Gastrocnemius medialis (tissue), 4 donors: ENCODE measurements at regions not wholly inside any gene's neighbourhood (a gene's known extent, or its start where the extent isn't known, plus 50 kb on each side); places are given as distances from the start of the nearest gene placed in this dataset.

Experiments
- ATAC-seq, 2 donors: fragments of 150-250 bp; one replicate each; pipeline ENCODE4 v1.9.1; 2016
- DNase-seq, 2 donors: peaks; one replicate each; pipeline ENCODE4 v3.0.0-alpha.2; 2019
- H3K27ac ChIP-seq, 4 donors: fragments of 200-600 bp; sonication (generic); 1 replicate in 1 of 4; 2 replicates in 3 of 4; pipeline ENCODE4 v1.5.1; 2016 to 2018; ENCODE audit warnings: mild to moderate bottlenecking in 2 of 4, moderate library complexity in 1 of 4
- H3K27me3 ChIP-seq, 3 donors: fragments of 200-600 bp; sonication (generic) in 2 of 3; 1 replicate in 1 of 3; 2 replicates in 2 of 3; pipeline versions ENCODE4 v1.5.1 to v1.6.0; 2016 to 2019; ENCODE audit warnings: mild to moderate bottlenecking in 1 of 3, moderate library complexity in 1 of 3
- H3K36me3 ChIP-seq, 2 donors: fragments of 200-600 bp; sonication (generic) in 1 of 2; one replicate each; pipeline ENCODE4 v1.5.1; 2017 to 2018
- H3K4me1 ChIP-seq, 2 donors: fragments of 200-600 bp; sonication (generic) in 1 of 2; one replicate each; pipeline ENCODE4 v1.5.1; 2016 to 2017; ENCODE audit warnings: mild to moderate bottlenecking in 2 of 2
- H3K4me3 ChIP-seq, 4 donors: fragments of 200-600 bp; sonication (generic) in 3 of 4; 1 replicate in 1 of 4; 2 replicates in 3 of 4; pipeline ENCODE4 v1.5.1; 2016 to 2019; ENCODE audit warnings: mild to moderate bottlenecking in 2 of 4
- H3K9me3 ChIP-seq, 3 donors: fragments of 200-600 bp; sonication (generic) in 2 of 3; 1 replicate in 1 of 3; 2 replicates in 2 of 3; pipeline ENCODE4 v1.5.1; 2016 to 2019
- POLR2A ChIP-seq, 2 donors: fragments of 450-650 bp; IDR thresholded peaks; one replicate each; pipeline ENCODE4 v1.6.1; 2017; ENCODE audit warnings: antibody characterized with exemption in 2 of 2, mild to moderate bottlenecking in 2 of 2, moderate library complexity in 2 of 2
- in situ Hi-C, 4 donors: fragments of 200-750 bp; cut with MboI; loops; one replicate each; pipeline versions ENCODE4 v1.15.0 to v1.8.0; 2017; ENCODE audit warnings: low sequenced_read_pairs in 4 of 4
- intact Hi-C: fragments of 100-400 bp; cut with DNase I; formaldehyde crosslinking; loops from one replicate; pipeline ENCODE4 v1.15.1; 2023; ENCODE audit warnings: low total_unique reads
- TF ChIP-seq, protein P1 (sequence below), 5 experiments: fragments of 450-650 bp in 3 of 5; fragments of 200-600 bp in 2 of 5; sonication (generic) in 2 of 5; IDR thresholded peaks in 4 of 5; conservative IDR thresholded peaks in 1 of 5; 1 replicate in 4 of 5; 2 replicates in 1 of 5; pipeline ENCODE4 v1.5.1; 2016 to 2019; ENCODE audit warnings: antibody characterized with exemption in 5 of 5, mild to moderate bottlenecking in 3 of 5, moderate library complexity in 3 of 5

DNA sequence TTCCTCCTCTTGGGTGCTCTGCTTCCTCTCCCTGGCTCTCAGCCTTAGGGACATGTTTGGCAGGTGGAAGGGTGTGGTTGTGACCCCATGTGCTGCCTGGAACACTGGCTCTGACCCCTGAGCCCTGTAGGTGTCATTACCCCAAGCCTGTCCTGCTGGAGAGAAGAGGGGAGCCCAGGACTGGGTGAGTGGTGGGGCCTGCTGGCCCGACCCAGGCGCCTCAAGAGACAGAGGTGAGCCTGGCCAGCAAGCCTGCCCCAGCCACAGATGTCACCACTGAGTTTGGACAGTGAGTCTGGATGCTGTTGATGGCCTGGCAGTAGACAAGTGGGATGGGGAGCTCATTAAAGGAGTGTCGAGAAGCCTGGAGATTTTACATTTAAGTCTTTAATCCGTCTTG, 1112.2 kb downstream of the BRD1 start:
- DNase-seq: no peak

DNA sequence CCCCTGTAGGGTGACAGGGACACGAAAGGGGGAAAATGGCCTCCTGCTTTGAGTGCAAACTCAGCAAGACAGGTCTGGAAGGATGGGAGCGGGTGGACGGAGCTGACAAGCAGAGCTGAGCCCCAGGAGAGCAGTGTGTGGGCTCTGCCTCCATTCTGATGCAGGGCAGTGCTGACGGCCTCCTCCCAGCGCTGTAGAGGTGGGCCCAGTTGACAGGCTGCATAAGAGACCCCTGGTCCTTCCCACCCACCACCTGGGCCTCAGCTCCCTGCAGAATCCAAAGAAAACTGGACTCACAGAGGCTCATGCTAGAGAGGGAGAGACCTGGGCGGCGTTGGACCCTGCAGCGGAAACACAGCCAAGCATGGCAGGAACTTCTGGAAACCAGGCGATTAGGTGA, 1113.4 kb downstream of the BRD1 start:
- no peaks in the 10 kb centered on the region for H3K36me3 ChIP-seq
- TF ChIP-seq, protein P1, sequence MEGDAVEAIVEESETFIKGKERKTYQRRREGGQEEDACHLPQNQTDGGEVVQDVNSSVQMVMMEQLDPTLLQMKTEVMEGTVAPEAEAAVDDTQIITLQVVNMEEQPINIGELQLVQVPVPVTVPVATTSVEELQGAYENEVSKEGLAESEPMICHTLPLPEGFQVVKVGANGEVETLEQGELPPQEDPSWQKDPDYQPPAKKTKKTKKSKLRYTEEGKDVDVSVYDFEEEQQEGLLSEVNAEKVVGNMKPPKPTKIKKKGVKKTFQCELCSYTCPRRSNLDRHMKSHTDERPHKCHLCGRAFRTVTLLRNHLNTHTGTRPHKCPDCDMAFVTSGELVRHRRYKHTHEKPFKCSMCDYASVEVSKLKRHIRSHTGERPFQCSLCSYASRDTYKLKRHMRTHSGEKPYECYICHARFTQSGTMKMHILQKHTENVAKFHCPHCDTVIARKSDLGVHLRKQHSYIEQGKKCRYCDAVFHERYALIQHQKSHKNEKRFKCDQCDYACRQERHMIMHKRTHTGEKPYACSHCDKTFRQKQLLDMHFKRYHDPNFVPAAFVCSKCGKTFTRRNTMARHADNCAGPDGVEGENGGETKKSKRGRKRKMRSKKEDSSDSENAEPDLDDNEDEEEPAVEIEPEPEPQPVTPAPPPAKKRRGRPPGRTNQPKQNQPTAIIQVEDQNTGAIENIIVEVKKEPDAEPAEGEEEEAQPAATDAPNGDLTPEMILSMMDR (IDR thresholded peaks at IDR 0.05 in 4 of 5, conservative IDR thresholded peaks at IDR 0.05 in 1 of 5): no peak
- no peak for TF ChIP-seq POLR2A (IDR thresholded peaks at IDR 0.05)
- H3K27ac ChIP-seq: no peak overlapping the region
- H3K9me3 ChIP-seq: no peaks in the 10 kb centered on the region
- in situ Hi-C loops: no loop called here
- H3K27me3 ChIP-seq: no peaks in the 10 kb centered on the region
- H3K4me3 ChIP-seq: no peak overlapping the region
- DNase-seq: no peak
- no peaks in the 10 kb centered on the region for H3K4me1 ChIP-seq
- intact Hi-C loops: no loop called here
- ATAC-seq: no peak

More for the DNA sequence above, 1112.2 kb downstream of the BRD1 start:
- Histone ChIP-seq H3K27ac (no peak overlapping the region), H3K4me3 (no peak overlapping the region), H3K36me3 (no peaks in the 10 kb centered on the region), H3K4me1 (no peaks in the 10 kb centered on the region), H3K9me3 (no peaks in the 10 kb centered on the region), H3K27me3 (no peaks in the 10 kb centered on the region)
- TF ChIP-seq, protein P1 (IDR thresholded peaks at IDR 0.05 in 4 of 5, conservative IDR thresholded peaks at IDR 0.05 in 1 of 5): no peak
- ATAC-seq: no peak
- intact Hi-C loops (no loop called here), in situ Hi-C loops (no loop called here)

- intact Hi-C loops (no loop called here), in situ Hi-C loops (no loop called here)
- no peak overlapping the region for H3K27ac ChIP-seq
- no peak overlapping the region for H3K4me3 ChIP-seq
- no peaks in the 10 kb centered on the region for H3K4me1 ChIP-seq
- H3K27me3 ChIP-seq: no peaks in the 10 kb centered on the region
- TF ChIP-seq, protein P1 (IDR thresholded peaks at IDR 0.05 in 4 of 5, conservative IDR thresholded peaks at IDR 0.05 in 1 of 5): no peak
- TF ChIP-seq POLR2A (IDR thresholded peaks at IDR 0.05): no peak
- H3K9me3 ChIP-seq: no peaks in the 10 kb centered on the region
- H3K36me3 ChIP-seq: no peaks in the 10 kb centered on the region
- ATAC-seq (no peak), DNase-seq (no peak)
Measured at GRCh38 chr22:48713272-48714205, 1114.1 kb downstream of the BRD1 start.

- H3K9me3 ChIP-seq: no peaks in the 10 kb centered on the region
- no peak overlapping the region for H3K27ac ChIP-seq
- in situ Hi-C loops: no loop called here
- H3K27me3 ChIP-seq: no peaks in the 10 kb centered on the region
- ATAC-seq (no peak), DNase-seq (no peak)
- H3K4me3 ChIP-seq: no peak overlapping the region
- intact Hi-C loops: no loop called here
- no peaks in the 10 kb centered on the region for H3K4me1 ChIP-seq
- H3K36me3 ChIP-seq: no peaks in the 10 kb centered on the region
- no peak for TF ChIP-seq POLR2A (IDR thresholded peaks at IDR 0.05)
- TF ChIP-seq, protein P1 (IDR thresholded peaks at IDR 0.05 in 4 of 5, conservative IDR thresholded peaks at IDR 0.05 in 1 of 5): no peak
Measured at GRCh38 chr22:48712558-48713271, 1115.0 kb downstream of the BRD1 start.
